Jurkat, Clone E6-1 (cell line): ENCODE measurements at regions not wholly inside any gene's neighbourhood (a gene's known extent, or its start where the extent isn't known, plus 50 kb on each side); places are given as distances from the start of the nearest gene placed in this dataset.

Experiments
- DNase-seq: peaks from one replicate; pipeline ENCODE4 v3.0.0-alpha.2; 2011; ENCODE audit warnings: low read depth, low spot score
- H3K4me3 ChIP-seq: 2 replicates; pipeline ENCODE4 v1.5.1; 2011; ENCODE audit warnings: mild to moderate bottlenecking, low read length, control low read depth, moderate library complexity

GRCh38 chr3:64761729-64762128 is 73.9 kb upstream of the ADAMTS9 start:
- no peak for DNase-seq
- no peak overlapping the region for H3K4me3 ChIP-seq

- no peak overlapping the region for H3K4me3 ChIP-seq
- DNase-seq: no peak
Measured at GRCh38 chr3:64760258-64760657, 72.5 kb upstream of the ADAMTS9 start.

GRCh38 chr3:64759811-64760210 is 72.0 kb upstream of the ADAMTS9 start:
- no peak for DNase-seq
- no peak overlapping the region for H3K4me3 ChIP-seq

- H3K4me3 ChIP-seq: no peak overlapping the region
- no peak for DNase-seq
Measured at GRCh38 chr3:64756398-64756986, 68.7 kb upstream of the ADAMTS9 start.

- no peak for DNase-seq
- no peak overlapping the region for H3K4me3 ChIP-seq
Measured at GRCh38 chr3:64748244-64748904, 60.6 kb upstream of the ADAMTS9 start.

GRCh38 chr3:64747679-64748078 is 59.9 kb upstream of the ADAMTS9 start:
- no peak for DNase-seq
- no peak overlapping the region for H3K4me3 ChIP-seq

- no peak overlapping the region for H3K4me3 ChIP-seq
- no peak for DNase-seq
Measured at GRCh38 chr3:64743887-64744243, 56.1 kb upstream of the ADAMTS9 start.

- H3K4me3 ChIP-seq: no peak overlapping the region
- DNase-seq: no peak
Measured at GRCh38 chr3:64743156-64743886, 55.5 kb upstream of the ADAMTS9 start.

GRCh38 chr3:64741341-64741740 is 53.5 kb upstream of the ADAMTS9 start:
- no peak overlapping the region for H3K4me3 ChIP-seq
- no peak for DNase-seq

- H3K4me3 ChIP-seq: no peak overlapping the region
- no peak for DNase-seq
Measured at GRCh38 chr3:64739971-64740631, 52.3 kb upstream of the ADAMTS9 start.
